Activated T-cell treated with anti-CD3 and anti-CD28 coated beads, Interleukin-2, amount 50 U/mL, for 1 hour (primary cell): ENCODE measurements at regions not wholly inside any gene's neighbourhood (a gene's known extent, or its start where the extent isn't known, plus 50 kb on each side); places are given as distances from the start of the nearest gene placed in this dataset.

ENCODE experiments used
- DNase-seq: peaks from one replicate; pipeline ENCODE4 v3.0.0-alpha.2; 2020

GRCh38 chr6:102679865-102680264 lies 1286.4 kb downstream of the GRIK2 start:
- no peak for DNase-seq

- DNase-seq, result no peak
Observed at GRCh38 chr6:102677225-102677624, 1283.7 kb downstream of the GRIK2 start.

DNA sequence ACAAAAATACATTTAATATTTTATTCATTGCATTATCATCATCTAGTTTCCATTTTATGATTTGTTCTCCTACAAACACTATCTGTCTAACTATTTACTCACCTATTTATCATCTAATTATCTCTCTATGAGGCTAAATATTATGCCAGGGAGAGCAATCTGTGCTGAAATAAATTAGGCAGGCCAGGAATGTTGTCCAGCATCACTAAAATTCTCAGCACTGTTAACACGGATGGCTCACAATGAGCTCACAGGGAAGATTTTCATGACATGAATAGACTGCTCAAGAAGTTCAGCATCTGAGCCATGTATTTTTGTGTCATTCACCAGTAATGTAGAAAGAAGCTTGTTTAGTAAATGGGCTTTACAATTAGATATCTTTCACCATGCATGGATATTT lies 1277.2 kb downstream of the GRIK2 start:
- DNase-seq, result no peak

DNA sequence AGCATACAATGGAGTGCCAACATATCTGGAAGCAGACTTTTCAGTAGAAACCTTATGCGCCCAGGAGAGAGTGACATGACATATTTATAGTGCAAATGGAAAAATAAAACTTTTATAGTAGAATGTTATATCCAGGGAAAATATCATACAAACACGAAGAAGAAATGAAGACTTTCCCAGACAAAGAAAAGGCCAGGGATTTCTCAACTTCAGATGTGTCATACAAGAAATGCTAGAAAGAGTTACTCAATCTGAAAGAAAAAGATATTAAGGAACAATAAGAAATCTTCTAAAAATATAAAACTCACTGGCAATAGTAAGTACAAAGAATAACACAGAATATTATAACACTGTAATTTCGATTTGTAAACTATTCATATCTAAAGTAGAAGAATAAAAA lies 1269.3 kb downstream of the GRIK2 start:
- DNase-seq, result no peak

GRCh38 chr6:102660303-102660702 lies 1266.8 kb downstream of the GRIK2 start:
- no peak for DNase-seq

GRCh38 chr6:102655823-102656222 lies 1262.3 kb downstream of the GRIK2 start:
- no peak for DNase-seq

DNA sequence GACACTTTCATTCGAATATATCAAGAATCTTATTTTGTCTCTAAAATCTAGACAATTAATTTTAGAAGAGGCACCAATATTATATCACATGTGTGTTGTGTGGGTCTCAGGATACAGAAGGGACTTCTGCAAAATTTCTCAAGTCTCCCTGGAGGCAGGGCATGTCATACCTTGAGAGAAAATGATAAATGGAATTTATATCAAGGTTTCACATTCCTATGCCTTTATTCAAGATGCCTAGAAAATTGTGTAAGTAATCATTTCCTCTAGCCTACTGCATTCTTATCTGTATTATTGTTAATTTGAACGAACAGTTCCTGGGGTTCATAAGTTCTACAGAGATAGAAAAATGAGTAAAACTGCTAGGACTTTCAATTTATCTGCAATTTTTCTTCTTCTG lies 1247.9 kb downstream of the GRIK2 start:
- DNase-seq, result no peak

- DNase-seq, result no peak
Observed at GRCh38 chr6:102631921-102632320, 1238.4 kb downstream of the GRIK2 start.

DNA sequence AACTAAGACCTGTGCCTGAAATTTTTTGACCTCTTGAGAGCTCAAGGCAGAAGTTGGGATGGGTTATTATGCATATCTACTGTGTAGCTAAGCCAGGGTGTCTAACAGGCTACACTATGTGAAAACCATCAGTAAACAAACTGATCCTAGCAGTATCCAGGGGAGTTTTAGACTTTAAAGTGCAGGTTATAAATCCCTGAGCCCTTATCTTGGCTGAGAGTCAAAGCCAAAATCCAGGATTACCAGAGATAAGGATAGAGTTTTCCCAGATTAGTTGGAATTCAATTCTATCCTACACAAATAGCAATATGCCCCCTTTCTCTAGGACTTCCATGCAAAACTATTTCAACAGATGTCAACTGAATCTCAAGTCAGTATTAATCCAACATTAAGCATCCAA lies 1229.7 kb downstream of the GRIK2 start:
- no peak for DNase-seq

DNA sequence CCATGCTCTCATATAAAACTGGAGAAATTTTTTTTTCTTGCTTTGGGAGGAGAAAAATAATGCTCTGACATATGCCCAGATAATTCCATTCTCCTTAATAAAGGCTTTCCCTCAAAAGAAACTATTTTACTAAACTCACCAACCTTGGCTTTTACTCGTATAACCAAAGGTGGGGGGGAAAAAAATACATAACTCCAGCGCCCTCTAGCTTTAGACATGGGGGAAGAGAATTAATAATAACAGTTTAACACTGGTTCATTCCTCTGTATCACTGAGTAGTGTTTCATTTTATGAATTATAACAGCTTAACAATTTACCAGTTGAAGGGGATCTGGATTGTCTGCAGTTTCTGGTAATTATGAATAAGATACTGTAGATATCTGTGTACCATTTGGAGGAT lies 1226.1 kb downstream of the GRIK2 start:
- DNase-seq, result no peak

DNA sequence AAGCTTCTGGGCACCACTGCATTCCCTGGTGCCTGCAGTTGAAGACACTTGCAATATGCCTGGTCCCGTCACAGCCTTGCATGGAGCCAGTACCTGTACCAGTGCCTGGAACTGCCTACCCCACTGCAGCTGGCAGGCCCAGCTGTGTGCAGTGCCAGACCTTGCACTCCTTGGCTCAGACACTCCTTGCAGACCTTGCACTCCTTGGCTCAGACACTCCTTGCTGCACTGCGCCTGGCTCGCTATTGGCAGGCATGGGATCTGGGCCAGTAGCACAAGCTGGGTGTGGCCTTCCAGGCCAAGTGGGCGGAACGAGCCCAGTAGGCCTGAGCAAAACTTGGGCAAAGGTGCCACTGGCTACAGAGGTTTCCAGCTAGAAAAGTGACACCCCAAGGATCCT lies 1189.1 kb downstream of the GRIK2 start:
- no peak for DNase-seq

GRCh38 chr6:102581378-102582124 lies 1188.0 kb downstream of the GRIK2 start:
- DNase-seq, result no peak

DNA sequence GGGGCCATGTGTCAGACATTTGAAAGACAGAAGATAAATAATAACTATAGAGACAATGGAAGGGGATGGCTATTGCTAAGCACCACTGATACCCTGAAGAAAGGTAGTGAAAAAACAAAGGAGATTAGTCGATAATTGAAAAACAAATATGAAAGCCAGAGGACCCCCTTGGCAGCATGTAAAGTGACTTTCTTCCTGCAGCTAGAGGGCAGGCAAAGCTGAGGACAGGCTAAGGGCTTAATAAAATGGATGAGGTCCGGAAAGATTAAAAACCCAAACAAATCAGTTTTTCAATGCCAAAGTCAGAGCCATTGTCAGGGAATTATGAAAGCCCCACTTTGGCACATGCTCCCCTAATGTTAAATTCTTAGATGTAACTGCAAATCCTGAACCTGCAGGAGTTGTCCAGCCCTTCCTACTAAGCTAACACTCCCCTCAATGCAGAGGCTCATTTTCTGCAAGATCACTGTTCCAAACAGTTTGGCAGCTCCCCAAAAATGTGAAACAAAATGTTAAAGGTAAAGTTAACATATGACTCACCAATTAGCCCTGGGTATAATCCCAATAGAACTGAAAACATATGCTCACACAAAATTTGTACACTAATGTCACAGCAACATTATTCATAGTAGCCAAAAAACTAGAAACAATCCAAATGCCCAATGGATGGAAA lies 1177.9 kb downstream of the GRIK2 start:
- no peak for DNase-seq

- no peak for DNase-seq
Observed at GRCh38 chr6:102562713-102563112, 1169.2 kb downstream of the GRIK2 start.

GRCh38 chr6:102553214-102553613 lies 1159.7 kb downstream of the GRIK2 start:
- no peak for DNase-seq

DNA sequence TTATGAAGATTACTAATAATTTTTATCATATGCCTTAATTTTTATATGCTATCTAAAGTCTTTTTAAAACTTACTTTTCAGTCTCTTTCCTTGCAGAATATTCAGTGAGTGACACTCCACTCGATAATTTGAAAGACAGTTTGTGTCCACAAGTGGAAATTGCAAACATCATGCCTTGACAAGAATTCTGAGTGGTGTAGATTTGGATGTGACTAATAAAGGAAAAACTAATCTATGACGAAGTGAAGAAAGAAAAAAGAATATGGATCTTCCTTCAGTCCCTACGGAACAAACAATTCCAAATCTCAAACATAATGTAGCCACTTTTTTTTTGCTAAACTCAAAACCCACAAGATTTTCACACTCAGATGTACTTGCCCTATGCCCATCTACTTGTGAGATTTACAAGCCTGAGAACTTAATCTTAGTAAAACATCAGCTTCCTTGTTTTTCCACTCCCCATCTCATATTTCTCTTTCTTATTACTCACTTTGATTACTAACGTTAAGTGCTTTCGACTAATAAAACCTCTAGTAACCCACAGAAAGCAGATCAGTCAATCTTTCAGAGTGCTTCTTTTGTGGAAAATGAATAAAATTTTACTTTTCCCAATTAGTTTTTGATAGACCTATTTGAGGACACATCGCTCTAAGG lies 1155.8 kb downstream of the GRIK2 start:
- DNase-seq, result no peak

DNA sequence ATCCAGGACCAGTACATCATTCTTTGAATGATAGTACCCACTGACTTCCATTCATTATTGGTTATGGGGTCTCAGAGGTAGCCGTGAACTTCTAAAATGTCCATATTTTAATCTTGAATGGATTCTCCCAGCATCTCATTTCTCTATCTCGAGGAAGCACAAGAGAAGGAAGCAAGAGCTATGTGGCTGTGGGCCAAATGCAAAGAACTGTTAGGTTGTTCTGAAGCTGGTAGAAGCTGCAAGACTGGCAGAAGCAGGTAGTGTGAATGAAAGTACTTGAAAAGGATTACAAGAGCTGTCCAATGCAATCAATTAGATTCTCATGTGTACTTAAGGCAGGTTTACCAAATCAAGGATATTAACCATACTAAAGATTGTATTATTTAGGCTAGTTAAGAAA lies 1131.8 kb downstream of the GRIK2 start:
- DNase-seq, result no peak

GRCh38 chr6:102520966-102521365 lies 1127.5 kb downstream of the GRIK2 start:
- DNase-seq, result no peak

DNA sequence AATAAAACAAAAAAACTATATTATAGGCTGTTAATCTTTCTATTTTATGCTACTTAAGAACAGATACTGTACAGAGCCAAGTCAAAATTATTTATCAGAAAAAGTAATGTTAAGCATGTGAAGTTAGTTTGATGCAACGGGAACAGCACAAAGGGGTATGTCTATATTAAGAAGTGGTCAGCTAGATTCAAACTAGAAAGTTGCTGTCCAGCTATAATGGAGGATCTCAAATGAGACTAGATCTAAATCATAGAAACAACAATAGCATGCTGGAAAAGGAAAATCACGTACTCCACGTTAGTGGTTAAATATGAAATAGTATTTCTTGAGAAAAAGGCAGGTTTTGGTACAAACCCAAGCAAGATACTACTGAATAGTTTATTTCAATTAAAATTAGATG lies 1124.0 kb downstream of the GRIK2 start:
- DNase-seq, result no peak

GRCh38 chr6:102501615-102502014 lies 1108.1 kb downstream of the GRIK2 start:
- DNase-seq, result no peak

GRCh38 chr6:102494808-102495207 lies 1101.3 kb downstream of the GRIK2 start:
- DNase-seq, result no peak

DNA sequence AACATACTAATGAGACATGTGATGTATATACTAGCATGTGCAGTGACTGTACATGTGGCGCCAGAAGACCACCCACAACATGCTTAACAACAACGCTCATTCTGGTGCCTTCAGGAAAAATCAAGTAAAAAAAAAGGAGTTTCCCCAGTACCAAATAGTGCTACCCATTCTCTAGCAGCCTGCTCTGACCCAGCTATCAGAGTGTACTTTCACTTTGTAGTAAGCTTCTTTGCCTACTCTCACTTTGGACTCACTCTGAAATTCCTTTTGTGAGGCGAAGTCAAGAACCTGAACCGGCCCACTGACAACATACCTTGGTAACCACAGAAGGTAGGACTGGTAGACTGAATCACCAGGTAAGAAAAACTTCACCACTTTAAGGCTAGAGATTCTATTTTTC lies 1100.0 kb downstream of the GRIK2 start:
- no peak for DNase-seq

GRCh38 chr6:102488729-102489128 lies 1095.2 kb downstream of the GRIK2 start:
- DNase-seq, result no peak

DNA sequence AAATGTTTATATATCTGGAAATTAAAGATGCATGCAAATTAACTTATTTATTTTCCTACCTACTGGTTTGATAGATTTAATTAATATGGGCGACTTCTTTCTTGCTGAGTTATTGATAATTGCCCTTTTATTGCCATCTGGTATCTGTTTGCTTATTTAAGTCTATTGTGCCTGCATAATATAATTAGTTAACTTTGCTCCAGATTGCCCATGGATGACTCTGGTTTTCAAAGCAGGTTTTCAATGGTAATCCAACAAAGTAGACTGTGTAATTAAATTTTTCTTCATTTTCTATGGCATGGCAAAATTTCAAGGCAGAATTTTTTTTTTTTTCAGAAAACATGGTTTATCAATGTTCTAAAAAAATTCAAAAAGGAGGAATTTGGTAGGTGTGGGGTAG lies 1092.0 kb downstream of the GRIK2 start:
- no peak for DNase-seq
